Neural cell (in vitro differentiated cells): ENCODE measurements at regions not wholly inside any gene's neighbourhood (a gene's known extent, or its start where the extent isn't known, plus 50 kb on each side); places are given as distances from the start of the nearest gene placed in this dataset.

Experiments
- H2AFZ ChIP-seq: fragments of 200-600, 300-800 bp; sonication (generic), shearing (Covaris generic); 2 replicates; pipeline ENCODE4 v1.6.0; 2014; ENCODE audit warnings: low read depth, mild to moderate bottlenecking, antibody characterized with exemption, low read length, moderate library complexity
- H3F3A ChIP-seq: fragments of 200-600 bp; shearing (Covaris generic); 2 replicates; pipeline ENCODE4 v1.6.1; 2016; ENCODE audit warnings: mild to moderate bottlenecking, moderate library complexity, mixed read lengths, antibody characterized with exemption, low read length; ENCODE audit not compliant: insufficient read depth, poor library complexity, severe bottlenecking
- H3K27ac ChIP-seq: fragments of 200-600, 300-800 bp; sonication (generic), shearing (Covaris generic); 2 replicates; pipeline ENCODE4 v1.5.1; 2014; ENCODE audit warnings: mild to moderate bottlenecking, low read length, moderate library complexity
- H3K27me3 ChIP-seq: fragments of 300-800, 200-600 bp; sonication (generic), shearing (Covaris generic); 2 replicates; pipeline ENCODE4 v1.6.0; 2014; ENCODE audit warnings: mild to moderate bottlenecking, low read depth, low read length, moderate library complexity; ENCODE audit not compliant: insufficient read depth
- H3K36me3 ChIP-seq: fragments of 300-800, 200-600 bp; sonication (generic), shearing (Covaris generic); 2 replicates; pipeline ENCODE4 v1.5.1; 2014; ENCODE audit warnings: mild to moderate bottlenecking, antibody characterized with exemption, low read length, moderate library complexity; ENCODE audit not compliant: insufficient read depth
- H3K4me2 ChIP-seq: fragments of 300-800, 200-600 bp; sonication (generic), shearing (Covaris generic); 2 replicates; pipeline ENCODE4 v1.6.0; 2014; ENCODE audit warnings: mild to moderate bottlenecking, low read length
- H3K4me3 ChIP-seq: fragments of 300-800, 200-600 bp; sonication (generic), shearing (Covaris generic); 2 replicates; pipeline ENCODE4 v1.5.1; 2014; ENCODE audit warnings: mild to moderate bottlenecking, low read length, moderate library complexity
- H3K79me2 ChIP-seq: fragments of 200-600 bp; shearing (Covaris generic); replicated peaks from 2 replicates; pipeline ENCODE4 v1.6.0; 2014; ENCODE audit warnings: mild to moderate bottlenecking, low read length, moderate library complexity; ENCODE audit not compliant: insufficient read depth
- H3K9ac ChIP-seq: fragments of 300-800, 200-600 bp; sonication (generic), shearing (Covaris generic); 2 replicates; pipeline ENCODE4 v1.6.1; 2016; ENCODE audit warnings: mild to moderate bottlenecking, low read length, mixed read lengths
- H3K9me2 ChIP-seq: fragments of 200-600 bp; shearing (Covaris generic); 2 replicates; pipeline ENCODE4 v1.6.1; 2016; ENCODE audit warnings: mild to moderate bottlenecking, low read length, mixed read lengths; ENCODE audit not compliant: insufficient read depth
- H3K9me3 ChIP-seq: fragments of 200-600, 300-800 bp; sonication (generic), shearing (Covaris generic); 2 replicates; pipeline ENCODE4 v1.6.1; 2016; ENCODE audit warnings: mild to moderate bottlenecking, mixed run types, low read length, moderate library complexity, mixed read lengths
- H4K20me1 ChIP-seq: fragments of 200-600 bp; shearing (Covaris generic); 2 replicates; pipeline ENCODE4 v1.6.1; 2016; ENCODE audit warnings: mild to moderate bottlenecking, mixed run types; ENCODE audit not compliant: insufficient read depth
- EP300 ChIP-seq: fragments of 450-650 bp; conservative IDR thresholded peaks from 2 replicates; pipeline ENCODE4 v1.6.1; 2014; ENCODE audit warnings: antibody characterized with exemption, mild to moderate bottlenecking, moderate library complexity; ENCODE audit not compliant: poor library complexity, severe bottlenecking
- EZH2 ChIP-seq: fragments of 200-600, 300-800 bp; shearing (Covaris generic), sonication (generic); IDR thresholded peaks from 2 replicates; pipeline ENCODE4 v1.6.1; 2014; ENCODE audit warnings: antibody characterized with exemption, low read length, borderline replicate concordance, mild to moderate bottlenecking; ENCODE audit not compliant: insufficient read depth, poor library complexity, severe bottlenecking
- MXI1 ChIP-seq: fragments of 450-650 bp; conservative IDR thresholded peaks from 2 replicates; pipeline ENCODE4 v1.6.1; 2014; ENCODE audit warnings: antibody characterized with exemption, mild to moderate bottlenecking; ENCODE audit not compliant: poor library complexity, severe bottlenecking
- POLR2AphosphoS5 ChIP-seq: IDR thresholded peaks from 2 replicates; pipeline ENCODE4 v1.6.1; 2012
- RAD21 ChIP-seq: fragments of 450-650 bp; conservative IDR thresholded peaks from 2 replicates; pipeline ENCODE4 v1.6.1; 2014; ENCODE audit warnings: antibody characterized with exemption, mild to moderate bottlenecking, moderate library complexity
- SMC3 ChIP-seq: fragments of 450-650 bp; conservative IDR thresholded peaks from 2 replicates; pipeline ENCODE4 v1.6.1; 2014; ENCODE audit warnings: antibody characterized with exemption, mild to moderate bottlenecking, moderate library complexity; ENCODE audit not compliant: poor library complexity
- TAF1 ChIP-seq: IDR thresholded peaks from 2 replicates; pipeline ENCODE4 v1.6.1; 2012; ENCODE audit warnings: low read depth
- TF ChIP-seq, protein P1 (sequence below): IDR thresholded peaks from 2 replicates; pipeline ENCODE4 v1.6.1; 2012; ENCODE audit warnings: borderline replicate concordance
- TF ChIP-seq, protein P2 (sequence below): fragments of 450-650 bp; IDR thresholded peaks from 2 replicates; pipeline ENCODE4 v1.5.1; 2014; ENCODE audit warnings: antibody characterized with exemption, mild to moderate bottlenecking, moderate library complexity; ENCODE audit not compliant: poor library complexity, severe bottlenecking

GRCh38 chr4:25523405-25523804 is 132.2 kb upstream of the SLC34A2 start:
- Histone ChIP-seq H3F3A (no peaks in the 10 kb centered on the region), H3K9me2 (no peaks in the 10 kb centered on the region), H3K27me3 (no peaks in the 10 kb centered on the region), H4K20me1 (no peaks in the 10 kb centered on the region), H3K36me3 (no peaks in the 10 kb centered on the region), H3K4me3 (no peak overlapping the region), H2AFZ (no peak overlapping the region), H3K4me2 (no peak overlapping the region), H3K79me2 (no peaks in the 10 kb centered on the region), H3K9me3 (no peaks in the 10 kb centered on the region), H3K27ac (no peak overlapping the region), H3K9ac (no peak overlapping the region)
- TF ChIP-seq, protein P1, sequence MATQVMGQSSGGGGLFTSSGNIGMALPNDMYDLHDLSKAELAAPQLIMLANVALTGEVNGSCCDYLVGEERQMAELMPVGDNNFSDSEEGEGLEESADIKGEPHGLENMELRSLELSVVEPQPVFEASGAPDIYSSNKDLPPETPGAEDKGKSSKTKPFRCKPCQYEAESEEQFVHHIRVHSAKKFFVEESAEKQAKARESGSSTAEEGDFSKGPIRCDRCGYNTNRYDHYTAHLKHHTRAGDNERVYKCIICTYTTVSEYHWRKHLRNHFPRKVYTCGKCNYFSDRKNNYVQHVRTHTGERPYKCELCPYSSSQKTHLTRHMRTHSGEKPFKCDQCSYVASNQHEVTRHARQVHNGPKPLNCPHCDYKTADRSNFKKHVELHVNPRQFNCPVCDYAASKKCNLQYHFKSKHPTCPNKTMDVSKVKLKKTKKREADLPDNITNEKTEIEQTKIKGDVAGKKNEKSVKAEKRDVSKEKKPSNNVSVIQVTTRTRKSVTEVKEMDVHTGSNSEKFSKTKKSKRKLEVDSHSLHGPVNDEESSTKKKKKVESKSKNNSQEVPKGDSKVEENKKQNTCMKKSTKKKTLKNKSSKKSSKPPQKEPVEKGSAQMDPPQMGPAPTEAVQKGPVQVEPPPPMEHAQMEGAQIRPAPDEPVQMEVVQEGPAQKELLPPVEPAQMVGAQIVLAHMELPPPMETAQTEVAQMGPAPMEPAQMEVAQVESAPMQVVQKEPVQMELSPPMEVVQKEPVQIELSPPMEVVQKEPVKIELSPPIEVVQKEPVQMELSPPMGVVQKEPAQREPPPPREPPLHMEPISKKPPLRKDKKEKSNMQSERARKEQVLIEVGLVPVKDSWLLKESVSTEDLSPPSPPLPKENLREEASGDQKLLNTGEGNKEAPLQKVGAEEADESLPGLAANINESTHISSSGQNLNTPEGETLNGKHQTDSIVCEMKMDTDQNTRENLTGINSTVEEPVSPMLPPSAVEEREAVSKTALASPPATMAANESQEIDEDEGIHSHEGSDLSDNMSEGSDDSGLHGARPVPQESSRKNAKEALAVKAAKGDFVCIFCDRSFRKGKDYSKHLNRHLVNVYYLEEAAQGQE, result no peak
- TF ChIP-seq MXI1, result no peak

- Histone ChIP-seq H3K9me3 (no peaks in the 10 kb centered on the region), H3K36me3 (no peaks in the 10 kb centered on the region), H3K4me3 (no peak overlapping the region), H3K27me3 (no peaks in the 10 kb centered on the region), H3F3A (no peaks in the 10 kb centered on the region), H4K20me1 (no peaks in the 10 kb centered on the region), H3K9me2 (no peaks in the 10 kb centered on the region), H3K27ac (no peak overlapping the region), H3K79me2 (no peaks in the 10 kb centered on the region), H3K9ac (no peak overlapping the region), H3K4me2 (no peak overlapping the region), H2AFZ (no peak overlapping the region)
- TF ChIP-seq TAF1 (no peak), RAD21 (no peak), MXI1 (no peak), SMC3 (no peak), EP300 (no peak), POLR2AphosphoS5 (no peak), EZH2 (no peak)
- TF ChIP-seq, protein P1, result no peak
- TF ChIP-seq, protein P2, sequence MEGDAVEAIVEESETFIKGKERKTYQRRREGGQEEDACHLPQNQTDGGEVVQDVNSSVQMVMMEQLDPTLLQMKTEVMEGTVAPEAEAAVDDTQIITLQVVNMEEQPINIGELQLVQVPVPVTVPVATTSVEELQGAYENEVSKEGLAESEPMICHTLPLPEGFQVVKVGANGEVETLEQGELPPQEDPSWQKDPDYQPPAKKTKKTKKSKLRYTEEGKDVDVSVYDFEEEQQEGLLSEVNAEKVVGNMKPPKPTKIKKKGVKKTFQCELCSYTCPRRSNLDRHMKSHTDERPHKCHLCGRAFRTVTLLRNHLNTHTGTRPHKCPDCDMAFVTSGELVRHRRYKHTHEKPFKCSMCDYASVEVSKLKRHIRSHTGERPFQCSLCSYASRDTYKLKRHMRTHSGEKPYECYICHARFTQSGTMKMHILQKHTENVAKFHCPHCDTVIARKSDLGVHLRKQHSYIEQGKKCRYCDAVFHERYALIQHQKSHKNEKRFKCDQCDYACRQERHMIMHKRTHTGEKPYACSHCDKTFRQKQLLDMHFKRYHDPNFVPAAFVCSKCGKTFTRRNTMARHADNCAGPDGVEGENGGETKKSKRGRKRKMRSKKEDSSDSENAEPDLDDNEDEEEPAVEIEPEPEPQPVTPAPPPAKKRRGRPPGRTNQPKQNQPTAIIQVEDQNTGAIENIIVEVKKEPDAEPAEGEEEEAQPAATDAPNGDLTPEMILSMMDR, result no peak
Measured at GRCh38 chr4:25524663-25525062, 131.0 kb upstream of the SLC34A2 start.
